ENCODE measurements at regions not wholly inside any gene's neighbourhood (a gene's known extent, or its start where the extent isn't known, plus 50 kb on each side); places are given as distances from the start of the nearest gene placed in this dataset.

- DNase-seq, result no peak
Observed at GRCh38 chr3:80580146-80580545, 812.3 kb upstream of the ROBO1 start.

GRCh38 chr3:80564391-80564790, 796.6 kb upstream of the ROBO1 start:
- DNase-seq, result no peak

DNA sequence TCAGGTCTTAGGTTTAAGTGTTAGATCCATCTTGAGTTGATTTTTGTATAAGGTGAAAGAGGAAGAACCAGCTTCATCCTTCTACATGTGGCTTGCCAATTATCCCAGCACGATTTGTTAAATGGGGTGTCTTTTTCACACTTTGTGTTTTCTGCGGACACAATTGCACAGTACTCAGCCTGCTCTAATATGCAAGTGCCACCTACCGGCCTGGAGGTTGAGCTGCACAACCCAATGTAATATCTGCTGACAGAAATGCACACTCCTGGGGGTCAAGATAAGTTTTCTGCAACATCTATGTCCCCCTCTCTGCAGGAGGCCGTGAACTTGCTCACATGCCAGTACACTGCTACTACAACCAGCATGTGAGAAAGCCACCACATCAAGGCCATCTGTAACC, 791.9 kb upstream of the ROBO1 start:
- DNase-seq, result no peak

- DNase-seq, result no peak
Observed at GRCh38 chr3:80556763-80557162, 789.0 kb upstream of the ROBO1 start.

DNA sequence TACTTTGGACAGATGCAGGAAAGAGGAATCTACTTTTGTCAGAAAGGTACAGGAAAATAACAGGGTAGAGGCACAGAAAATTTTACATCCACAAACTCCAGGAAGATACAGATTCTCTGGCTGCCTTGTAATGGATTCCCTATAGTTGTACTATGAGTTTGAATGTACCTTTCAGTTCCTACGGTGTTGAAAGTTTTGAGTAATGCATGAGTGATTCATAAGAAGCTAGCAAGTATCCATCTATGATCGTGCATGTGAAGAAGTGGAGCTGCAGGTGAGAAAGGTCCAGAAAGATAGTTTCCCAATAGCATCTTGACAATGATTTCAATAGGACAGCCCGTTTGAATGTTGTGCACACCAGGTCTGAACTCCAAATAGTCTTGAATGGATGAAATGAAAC, 786.5 kb upstream of the ROBO1 start:
- no peak for DNase-seq

- DNase-seq, result no peak
Observed at GRCh38 chr3:80553211-80553610, 785.4 kb upstream of the ROBO1 start.

GRCh38 chr3:80550174-80550573, 782.4 kb upstream of the ROBO1 start:
- DNase-seq, result no peak

DNA sequence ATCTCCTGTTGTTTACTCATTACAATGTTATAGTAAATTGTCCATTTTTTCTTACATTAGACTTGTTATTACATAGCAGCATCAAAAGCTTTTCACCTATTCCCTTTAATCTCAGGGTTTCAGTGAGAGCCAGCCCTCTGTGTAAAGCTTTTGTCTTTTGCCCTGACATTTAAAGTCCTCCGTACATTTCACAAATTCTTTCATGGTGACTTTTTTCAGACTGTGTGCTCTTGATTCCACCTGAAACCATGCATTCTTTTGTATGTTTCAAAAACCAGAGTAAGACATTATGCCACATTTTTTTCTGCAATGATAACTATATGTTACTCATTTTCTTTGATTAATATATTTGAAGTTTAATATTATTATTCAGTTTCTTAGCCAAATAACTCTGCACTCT, 781.4 kb upstream of the ROBO1 start:
- DNase-seq, result no peak

- DNase-seq, result no peak
Observed at GRCh38 chr3:80543154-80543553, 775.4 kb upstream of the ROBO1 start.

DNA sequence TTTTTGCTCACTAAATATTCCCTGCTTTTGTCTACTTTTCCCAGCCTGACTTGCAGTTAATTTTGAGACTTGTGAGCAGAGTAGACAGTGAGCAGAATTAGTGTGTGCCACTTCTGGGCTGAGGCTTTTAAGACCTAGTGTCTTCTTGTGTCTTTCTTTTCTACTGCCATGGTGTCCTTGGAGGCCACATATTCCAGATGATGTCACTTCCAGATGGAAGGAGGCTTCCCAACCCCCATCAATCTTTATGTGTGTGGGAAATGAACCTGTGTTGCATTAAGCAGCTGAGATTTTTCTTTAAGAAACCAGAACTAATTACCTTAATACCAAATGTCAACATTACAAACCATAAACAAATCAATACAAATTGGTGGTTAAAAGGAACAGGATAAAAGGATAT, 774.7 kb upstream of the ROBO1 start:
- DNase-seq, result no peak

- DNase-seq, result no peak
Observed at GRCh38 chr3:80537680-80538079, 769.9 kb upstream of the ROBO1 start.

DNA sequence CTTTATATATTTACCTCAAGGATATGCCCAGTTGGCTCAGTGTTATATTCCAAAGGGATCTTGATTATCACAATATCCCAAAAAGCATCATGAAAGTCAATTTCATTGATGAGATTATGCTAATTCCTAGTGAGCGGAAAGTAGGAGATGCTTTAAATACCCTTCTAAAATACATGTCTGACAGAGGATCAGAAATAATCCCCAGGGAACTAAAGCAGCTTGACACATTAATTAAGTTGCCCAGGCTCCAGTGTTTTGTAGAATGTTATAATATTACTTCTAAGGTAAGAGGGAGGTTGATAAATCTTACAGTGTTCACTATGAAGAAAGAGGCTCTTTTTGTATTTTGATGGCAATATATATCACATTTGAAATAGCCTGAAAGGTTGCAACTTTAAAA, 767.5 kb upstream of the ROBO1 start:
- no peak for DNase-seq

- DNase-seq, result no peak
Observed at GRCh38 chr3:80533553-80533952, 765.8 kb upstream of the ROBO1 start.

- no peak for DNase-seq
Observed at GRCh38 chr3:80526153-80526552, 758.4 kb upstream of the ROBO1 start.

DNA sequence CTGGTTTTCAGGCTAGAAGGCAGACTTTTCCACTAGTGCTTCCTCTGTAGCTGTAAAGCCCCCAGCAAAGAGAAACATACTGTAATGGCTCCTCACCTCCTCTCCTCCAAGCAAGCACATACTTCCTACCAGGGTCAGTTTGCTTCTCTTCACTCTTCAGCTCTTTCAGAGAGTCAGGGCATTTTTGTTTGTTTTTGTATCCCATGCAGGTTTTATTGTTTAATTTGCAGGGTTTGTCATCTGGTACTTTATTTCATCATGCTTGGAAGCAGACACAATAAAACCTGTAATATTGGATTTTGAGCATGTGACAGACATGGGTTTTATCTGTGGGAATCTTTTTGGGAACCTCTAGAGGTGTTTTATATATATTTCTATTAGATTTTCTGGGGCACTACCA, 753.3 kb upstream of the ROBO1 start:
- no peak for DNase-seq

DNA sequence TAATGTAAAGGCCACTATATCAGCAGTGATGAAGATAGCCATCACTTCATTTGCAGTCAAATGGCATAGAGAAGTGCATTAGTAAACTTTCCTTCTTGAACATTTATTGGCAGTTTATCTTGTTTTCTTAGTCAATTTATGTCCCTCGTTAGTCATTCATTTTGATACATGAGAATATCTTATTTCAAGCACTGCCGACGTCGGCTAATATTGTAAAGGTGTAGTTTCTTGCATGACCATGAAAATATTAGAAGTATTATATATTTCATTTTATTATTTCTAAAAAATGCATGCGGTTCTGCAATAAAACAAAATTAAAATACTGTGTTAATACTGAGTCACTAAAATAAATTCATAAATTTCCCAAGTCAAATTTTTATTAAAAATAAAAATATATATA, 751.6 kb upstream of the ROBO1 start:
- DNase-seq, result no peak

DNA sequence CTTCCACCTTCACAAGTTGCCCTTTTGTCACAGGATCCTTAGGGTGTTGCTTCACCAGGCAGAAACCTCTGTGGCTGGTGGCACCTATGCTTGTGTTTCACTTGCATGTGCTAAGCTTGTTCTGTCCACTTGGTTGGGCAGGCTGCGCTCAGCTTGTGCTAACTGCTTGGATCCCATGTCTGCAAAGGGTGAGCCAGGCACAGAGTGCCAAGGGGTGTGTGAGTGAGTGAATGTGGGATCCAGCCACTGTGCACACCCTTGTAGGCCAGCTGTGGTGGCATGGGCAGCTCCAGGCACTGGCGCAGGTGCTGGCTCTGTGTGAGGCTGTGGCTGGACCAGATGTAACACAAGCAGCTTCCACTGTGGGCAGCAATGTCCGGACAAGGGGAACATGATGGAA, 728.7 kb upstream of the ROBO1 start:
- DNase-seq, result no peak

DNA sequence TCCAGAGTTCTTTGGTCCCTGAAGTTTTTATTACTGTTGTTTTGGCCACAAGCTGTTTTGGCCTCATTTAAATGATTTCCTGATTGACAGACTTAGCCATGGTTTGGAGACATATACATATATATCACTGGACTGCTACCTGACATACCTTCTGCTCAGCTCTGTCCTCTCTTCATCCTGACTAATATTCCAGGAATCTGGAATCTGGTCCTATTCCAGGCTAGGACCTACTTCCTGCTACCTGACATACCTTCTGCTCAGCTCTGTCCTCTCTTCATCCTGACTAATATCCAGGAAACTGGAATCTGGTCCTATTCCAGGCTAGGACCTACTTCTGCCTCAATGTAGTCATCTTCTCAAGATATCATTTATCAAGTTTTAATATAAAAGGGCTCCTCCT, 724.4 kb upstream of the ROBO1 start:
- no peak for DNase-seq

- DNase-seq, result no peak
Observed at GRCh38 chr3:80472961-80473360, 705.2 kb upstream of the ROBO1 start.

- DNase-seq, result no peak
Observed at GRCh38 chr3:80472459-80472858, 704.7 kb upstream of the ROBO1 start.

- no peak for DNase-seq
Observed at GRCh38 chr3:80470433-80470832, 702.6 kb upstream of the ROBO1 start.

DNA sequence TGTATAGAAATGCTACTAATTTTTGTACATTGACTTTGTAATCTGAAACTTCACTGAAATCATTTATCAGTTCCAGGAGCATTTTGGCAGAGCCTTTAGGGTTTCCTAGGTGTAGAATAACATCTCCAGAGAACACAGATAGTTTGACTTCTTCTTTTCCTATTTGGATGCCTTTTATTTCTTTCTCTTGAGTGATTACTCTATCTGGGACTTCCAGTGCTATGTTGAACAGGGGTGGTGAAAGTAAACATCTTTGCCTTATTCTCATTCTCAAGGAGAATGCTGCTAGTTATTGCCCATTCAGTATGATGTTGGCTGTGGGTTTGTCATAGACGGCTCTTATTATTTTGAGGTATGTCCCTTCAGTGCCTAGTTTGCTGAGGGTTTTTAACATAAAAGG, 697.9 kb upstream of the ROBO1 start:
- no peak for DNase-seq

GRCh38 chr3:80451393-80451792, 683.6 kb upstream of the ROBO1 start:
- no peak for DNase-seq

DNA sequence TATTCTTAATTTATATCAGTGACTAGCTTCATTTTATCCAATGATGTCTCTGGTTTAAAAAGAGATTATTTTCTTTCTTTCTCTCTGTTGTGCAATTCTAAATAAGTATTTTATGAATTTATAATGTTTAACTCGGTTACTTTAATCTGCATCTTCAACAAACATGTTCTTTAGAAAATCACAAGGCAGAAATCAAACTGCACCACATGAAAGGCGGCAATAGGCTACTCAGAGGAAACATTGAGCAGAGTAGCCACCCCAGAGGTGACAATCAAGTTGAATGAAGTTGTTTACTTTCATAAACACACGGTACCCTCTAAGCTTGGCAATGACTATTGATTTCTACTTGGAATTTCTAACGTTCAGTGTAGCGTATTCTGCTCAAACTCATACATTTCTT, 677.8 kb upstream of the ROBO1 start:
- DNase-seq, result no peak

DNA sequence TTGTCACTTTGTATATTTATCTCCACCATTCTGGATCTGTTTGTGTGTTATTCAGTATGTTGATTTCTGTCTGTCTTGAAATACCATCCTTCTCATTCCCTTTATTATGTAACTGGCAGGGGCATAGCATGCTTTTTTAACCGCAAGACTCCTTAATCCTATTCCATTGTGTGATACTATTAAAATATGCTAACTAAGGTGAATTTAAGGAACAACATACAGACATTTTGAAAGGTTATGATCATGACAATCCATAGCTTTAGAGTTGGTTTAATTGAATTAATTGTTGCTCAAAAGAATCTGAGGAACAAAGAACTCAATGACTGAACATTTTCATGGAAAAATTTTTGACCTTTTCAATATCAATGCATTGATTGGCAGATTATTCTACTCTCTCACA, 677.3 kb upstream of the ROBO1 start:
- no peak for DNase-seq

DNA sequence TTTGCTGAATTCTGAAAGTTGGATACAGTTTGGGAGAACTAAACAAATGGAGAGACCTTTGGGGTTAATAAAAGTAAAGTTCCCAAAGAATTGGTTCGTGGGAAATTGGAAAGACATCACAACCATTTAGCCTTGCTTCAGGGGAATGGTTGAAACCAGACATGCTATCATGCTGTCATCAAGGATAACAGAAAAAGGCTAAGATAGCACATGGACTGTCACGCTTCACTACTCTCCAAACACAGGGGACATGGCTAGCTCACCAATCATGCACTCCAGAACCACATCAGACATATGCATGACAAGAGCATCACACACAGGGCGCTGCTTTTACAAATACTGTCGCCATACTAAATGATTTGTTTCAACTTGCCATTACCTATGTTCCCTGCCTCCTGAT, 671.7 kb upstream of the ROBO1 start:
- no peak for DNase-seq
